GM12892 (cell line): ENCODE measurements at regions not wholly inside any gene's neighbourhood (a gene's known extent, or its start where the extent isn't known, plus 50 kb on each side); places are given as distances from the start of the nearest gene placed in this dataset.

ENCODE experiments used
- POLR2A ChIP-seq: IDR thresholded peaks from 2 replicates; pipeline ENCODE4 v1.6.1; 2011; ENCODE audit warnings: low read depth, low read length, control low read depth
- POLR2AphosphoS5 ChIP-seq: IDR thresholded peaks from 2 replicates; pipeline ENCODE4 v1.6.1; 2011; ENCODE audit warnings: low read depth, low read length, control low read depth
- TAF1 ChIP-seq: IDR thresholded peaks from 2 replicates; pipeline ENCODE4 v1.6.1; 2011; ENCODE audit warnings: low read depth, mild to moderate bottlenecking, control low read depth, low read length, borderline replicate concordance

- no peak for TF ChIP-seq TAF1
- no peak for TF ChIP-seq POLR2AphosphoS5
- no peak for TF ChIP-seq POLR2A
These were observed 729.4 kb downstream of the CDH11 start for GRCh38 chr16:64392456-64392855.
